Naive thymus-derived CD8-positive, alpha-beta T cell (primary cell): ENCODE measurements at regions not wholly inside any gene's neighbourhood (a gene's known extent, or its start where the extent isn't known, plus 50 kb on each side); places are given as distances from the start of the nearest gene placed in this dataset.

Source experiments
- ATAC-seq, 2 donors: fragments of 150-1000 bp; cut with Tn5 transposase in 1 of 2; sonication (Bioruptor Pico), chemical (Tn5 transposase) in 1 of 2; 1 replicate in 1 of 2; 2 replicates in 1 of 2; pipeline ENCODE4 v1.10.0; 2021; ENCODE audit warnings: mild to moderate bottlenecking in 2 of 2, moderate library complexity in 2 of 2
- POLR2A ChIA-PET: fragments of 350-600 bp; sonication (Branson Sonifier 250); formaldehyde crosslinking; loops from one replicate; lab custom pipeline; 2021; ENCODE audit warnings: antibody characterized with exemption; lab: Charles Lee
- DNase-seq, 10 donors: peaks; one replicate each; pipeline versions ENCODE4 v3.0.0 to v3.0.0-alpha.2; 2020 to 2022
- H3K27ac Mint-ChIP-seq, 10 donors: one replicate each; pipeline ENCODE4 v1.8.0; 2020 to 2022; ENCODE audit warnings: mild to moderate bottlenecking in 10 of 10, mixed read lengths in 10 of 10, moderate library complexity in 4 of 10, inconsistent platforms in 1 of 10
- H3K27me3 Mint-ChIP-seq, 5 donors: one replicate each; pipeline ENCODE4 v1.8.0; 2021 to 2022; ENCODE audit warnings: mixed read lengths in 5 of 5
- H3K36me3 Mint-ChIP-seq, 3 donors: one replicate each; pipeline ENCODE4 v1.8.0; 2020 to 2022; ENCODE audit warnings: mixed read lengths in 3 of 3, mild to moderate bottlenecking in 2 of 3, inconsistent platforms in 1 of 3
- H3K4me1 Mint-ChIP-seq, 4 donors: one replicate each; pipeline ENCODE4 v1.8.0; 2021 to 2022; ENCODE audit warnings: mixed read lengths in 4 of 4
- H3K4me3 Mint-ChIP-seq, 10 donors: one replicate each; pipeline ENCODE4 v1.8.0; 2020 to 2022; ENCODE audit warnings: mild to moderate bottlenecking in 10 of 10, mixed read lengths in 10 of 10, moderate library complexity in 6 of 10, inconsistent platforms in 1 of 10
- H3K9me3 Mint-ChIP-seq, 9 donors: one replicate each; pipeline ENCODE4 v1.8.0; 2020 to 2022; ENCODE audit warnings: mixed read lengths in 9 of 9, mild to moderate bottlenecking in 3 of 9, inconsistent platforms in 1 of 9, moderate library complexity in 1 of 9

GRCh38 chr9:86434039-86434726 is 80.0 kb upstream of the TUT7 start:
- H3K27ac Mint-ChIP-seq, result no peak overlapping the region
- DNase-seq (peak in 3 of 10 donors; percentile 16 to 36 (median 17)), ATAC-seq (no peak)
- peaks cover 0 to 16% (median 3%) of the 10 kb centered on the region in 9 donors for H3K9me3 Mint-ChIP-seq
- peaks cover 16 to 28% (median 23%) of the 10 kb centered on the region in 5 donors for H3K27me3 Mint-ChIP-seq
- H3K36me3 Mint-ChIP-seq, result peaks cover 0 to 10% (median 0%) of the 10 kb centered on the region in 3 donors
- H3K4me1 Mint-ChIP-seq, result no peaks in the 10 kb centered on the region
- POLR2A ChIA-PET, result no interaction called here
- no peak overlapping the region for H3K4me3 Mint-ChIP-seq

GRCh38 chr9:86424251-86424891 is 70.2 kb upstream of the TUT7 start:
- DNase-seq (no peak), ATAC-seq (no peak)
- POLR2A ChIA-PET, result no interaction called here
- Mint-ChIP-seq H3K9me3 (no peaks in the 10 kb centered on the region), H3K4me1 (no peaks in the 10 kb centered on the region), H3K27me3 (peaks cover 3 to 21% (median 7%) of the 10 kb centered on the region in 5 donors), H3K4me3 (no peak overlapping the region), H3K36me3 (no peaks in the 10 kb centered on the region), H3K27ac (no peak overlapping the region)

GRCh38 chr9:86413971-86414880 is 60.0 kb upstream of the TUT7 start:
- no peaks in the 10 kb centered on the region for H3K4me1 Mint-ChIP-seq
- no peaks in the 10 kb centered on the region for H3K9me3 Mint-ChIP-seq
- peak in 3 of 10 donors; percentile 15 to 31 (median 25) for DNase-seq
- H3K27ac Mint-ChIP-seq, result no peak overlapping the region
- peaks cover 0 to 4% (median 3%) of the 10 kb centered on the region in 5 donors for H3K27me3 Mint-ChIP-seq
- H3K4me3 Mint-ChIP-seq, result no peak overlapping the region
- no peak for ATAC-seq
- H3K36me3 Mint-ChIP-seq, result peaks cover 0 to 5% (median 0%) of the 10 kb centered on the region in 3 donors
- POLR2A ChIA-PET, result interaction anchor here (0.7 kb wide), 1 partner anchor 886 kb away, joined by 3 read pairs; no protein-coding TSS in a partner anchor

- ATAC-seq (no peak), DNase-seq (no peak)
- peaks cover 0 to 5% (median 0%) of the 10 kb centered on the region in 3 donors for H3K36me3 Mint-ChIP-seq
- H3K27ac Mint-ChIP-seq, result no peak overlapping the region
- no peaks in the 10 kb centered on the region for H3K4me1 Mint-ChIP-seq
- H3K27me3 Mint-ChIP-seq, result peaks cover 0 to 14% (median 3%) of the 10 kb centered on the region in 5 donors
- H3K9me3 Mint-ChIP-seq, result no peaks in the 10 kb centered on the region
- POLR2A ChIA-PET, result no interaction called here
- no peak overlapping the region for H3K4me3 Mint-ChIP-seq
These were observed 56.1 kb upstream of the TUT7 start for GRCh38 chr9:86410281-86410680.

GRCh38 chr9:86408121-86408520 is 53.9 kb upstream of the TUT7 start:
- DNase-seq (no peak), ATAC-seq (no peak)
- H3K4me1 Mint-ChIP-seq, result peaks cover 0 to 2% (median 0%) of the 10 kb centered on the region in 4 donors
- H3K36me3 Mint-ChIP-seq, result peaks cover 0 to 5% (median 0%) of the 10 kb centered on the region in 3 donors
- H3K4me3 Mint-ChIP-seq, result no peak overlapping the region
- H3K9me3 Mint-ChIP-seq, result no peaks in the 10 kb centered on the region
- POLR2A ChIA-PET, result no interaction called here
- peaks cover 0 to 24% (median 2%) of the 10 kb centered on the region in 5 donors for H3K27me3 Mint-ChIP-seq
- no peak overlapping the region for H3K27ac Mint-ChIP-seq

- no peak overlapping the region for H3K4me3 Mint-ChIP-seq
- H3K9me3 Mint-ChIP-seq, result no peaks in the 10 kb centered on the region
- peaks cover 0 to 26% (median 6%) of the 10 kb centered on the region in 5 donors for H3K27me3 Mint-ChIP-seq
- POLR2A ChIA-PET, result no interaction called here
- no peak overlapping the region for H3K27ac Mint-ChIP-seq
- ATAC-seq, result no peak
- peaks cover 0 to 1% (median 0%) of the 10 kb centered on the region in 3 donors for H3K36me3 Mint-ChIP-seq
- DNase-seq, result no peak
- H3K4me1 Mint-ChIP-seq, result peaks cover 0 to 6% (median 3%) of the 10 kb centered on the region in 4 donors
These were observed 52.8 kb upstream of the TUT7 start for GRCh38 chr9:86407022-86407421.

GRCh38 chr9:86406366-86406765 is 52.2 kb upstream of the TUT7 start:
- H3K4me3 Mint-ChIP-seq, result no peak overlapping the region
- no peaks in the 10 kb centered on the region for H3K36me3 Mint-ChIP-seq
- DNase-seq (no peak), ATAC-seq (no peak)
- peaks cover 0 to 25% (median 6%) of the 10 kb centered on the region in 5 donors for H3K27me3 Mint-ChIP-seq
- no peaks in the 10 kb centered on the region for H3K9me3 Mint-ChIP-seq
- no peak overlapping the region for H3K27ac Mint-ChIP-seq
- H3K4me1 Mint-ChIP-seq, result peaks cover 0 to 6% (median 4%) of the 10 kb centered on the region in 4 donors
- POLR2A ChIA-PET, result no interaction called here

- H3K27ac Mint-ChIP-seq, result no peak overlapping the region
- POLR2A ChIA-PET, result no interaction called here
- ATAC-seq (no peak), DNase-seq (no peak)
- no peaks in the 10 kb centered on the region for H3K36me3 Mint-ChIP-seq
- no peaks in the 10 kb centered on the region for H3K9me3 Mint-ChIP-seq
- no peak overlapping the region for H3K4me3 Mint-ChIP-seq
- H3K27me3 Mint-ChIP-seq, result peaks cover 0 to 25% (median 6%) of the 10 kb centered on the region in 5 donors
- peaks cover 0 to 6% (median 4%) of the 10 kb centered on the region in 4 donors for H3K4me1 Mint-ChIP-seq
These were observed 51.7 kb upstream of the TUT7 start for GRCh38 chr9:86405926-86406325.

GRCh38 chr9:86405086-86405491 is 50.9 kb upstream of the TUT7 start:
- Mint-ChIP-seq H3K27ac (no peak overlapping the region), H3K27me3 (peaks cover 0 to 25% (median 6%) of the 10 kb centered on the region in 5 donors), H3K9me3 (no peaks in the 10 kb centered on the region), H3K36me3 (no peaks in the 10 kb centered on the region), H3K4me3 (no peak overlapping the region), H3K4me1 (peaks cover 0 to 6% (median 4%) of the 10 kb centered on the region in 4 donors)
- no peak for ATAC-seq
- no peak for DNase-seq
- POLR2A ChIA-PET, result no interaction called here
